Mesodermal cell (in vitro differentiated cells): ENCODE measurements at regions not wholly inside any gene's neighbourhood (a gene's known extent, or its start where the extent isn't known, plus 50 kb on each side); places are given as distances from the start of the nearest gene placed in this dataset.

ENCODE experiments used
- H3K27ac ChIP-seq: 2 replicates; pipeline ENCODE4 v1.7.0; 2013; ENCODE audit warnings: mild to moderate bottlenecking, low read depth, low read length, moderate library complexity; ENCODE audit not compliant: severe bottlenecking
- H3K36me3 ChIP-seq: 2 replicates; pipeline ENCODE4 v1.7.1; 2013; ENCODE audit warnings: mild to moderate bottlenecking, low read length, moderate library complexity; ENCODE audit not compliant: control insufficient read depth, insufficient read depth
- H3K4me1 ChIP-seq: one replicate; pipeline ENCODE4 v1.7.1; 2013; ENCODE audit warnings: mild to moderate bottlenecking, low read length; ENCODE audit not compliant: insufficient read depth, control insufficient read depth, poor library complexity, severe bottlenecking
- H3K4me3 ChIP-seq: 2 replicates; pipeline ENCODE4 v1.7.0; 2013; ENCODE audit warnings: low read length, control low read depth, mild to moderate bottlenecking; ENCODE audit not compliant: insufficient read depth, poor library complexity, severe bottlenecking; ENCODE audit errors: extremely low read depth
- H3K9me3 ChIP-seq: 2 replicates; pipeline ENCODE4 v1.7.1; 2013; ENCODE audit warnings: mild to moderate bottlenecking, low read length, moderate library complexity; ENCODE audit not compliant: control insufficient read depth
- WGBS, 2 experiments: methylation state at CpG; one replicate each; pipeline ENCODE4 v1.1.5; 2013; ENCODE audit warnings: missing lambda C conversion rate in 2 of 2; ENCODE audit not compliant: insufficient coverage in 2 of 2; 5-methylcytosine and 5-hydroxymethylcytosine counted together

GRCh38 chr16:85362443-85362842 is 250.2 kb upstream of the CIBAR2 start:
- Histone ChIP-seq H3K4me1 (peaks cover 35% of the 10 kb centered on the region), H3K36me3 (peaks cover 5% of the 10 kb centered on the region), H3K9me3 (peaks cover 7% of the 10 kb centered on the region), H3K4me3 (no peak overlapping the region), H3K27ac (no peak overlapping the region)
- WGBS, 2 experiments: 98 to 100% methylated on average over 3 to 5 of the region's 6 CpGs

DNA sequence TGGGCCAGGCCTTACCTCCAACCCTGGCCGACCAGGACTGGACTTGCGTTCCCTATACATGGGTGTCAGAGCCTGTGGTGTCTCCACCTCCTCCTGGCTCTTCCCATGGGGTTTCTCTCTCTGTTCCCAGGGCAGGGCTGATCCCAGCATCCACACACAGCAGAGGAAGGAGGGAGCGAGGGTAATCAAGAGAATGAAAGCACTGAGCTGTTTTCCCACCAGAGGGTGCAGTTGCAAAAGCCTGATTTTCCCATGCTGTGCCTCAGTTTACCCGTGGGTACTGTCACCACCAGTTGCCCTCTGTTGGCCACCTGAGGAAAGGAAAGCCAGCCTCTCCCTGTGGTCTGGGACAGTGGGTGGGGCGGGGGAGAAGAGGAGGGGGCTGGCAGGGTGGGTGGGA is 249.7 kb upstream of the GSE1 start:
- Histone ChIP-seq H3K9me3 (peaks cover 7% of the 10 kb centered on the region), H3K4me1 (peaks cover 35% of the 10 kb centered on the region), H3K36me3 (peaks cover 5% of the 10 kb centered on the region), H3K27ac (no peak overlapping the region), H3K4me3 (no peak overlapping the region)
- 87 to 93% methylated on average over 4 of the region's 5 CpGs for WGBS, 2 experiments

GRCh38 chr16:85363881-85364280 is 249.2 kb upstream of the GSE1 start:
- Histone ChIP-seq H3K4me3 (no peak overlapping the region), H3K36me3 (peaks cover 5% of the 10 kb centered on the region), H3K9me3 (peaks cover 7% of the 10 kb centered on the region), H3K4me1 (peaks cover 32% of the 10 kb centered on the region), H3K27ac (no peak overlapping the region)
- WGBS, 2 experiments: 86 to 88% methylated on average over 9 to 10 of the region's 10 CpGs

- WGBS, 2 experiments: 89 to 91% methylated on average over 14 to 21 of the region's 21 CpGs
- peaks cover 26% of the 10 kb centered on the region for H3K4me1 ChIP-seq
- H3K9me3 ChIP-seq: peaks cover 7% of the 10 kb centered on the region
- H3K27ac ChIP-seq: no peak overlapping the region
- no peak overlapping the region for H3K4me3 ChIP-seq
- H3K36me3 ChIP-seq: peaks cover 5% of the 10 kb centered on the region
Observed at GRCh38 chr16:85364323-85365040, 248.6 kb upstream of the GSE1 start.

DNA sequence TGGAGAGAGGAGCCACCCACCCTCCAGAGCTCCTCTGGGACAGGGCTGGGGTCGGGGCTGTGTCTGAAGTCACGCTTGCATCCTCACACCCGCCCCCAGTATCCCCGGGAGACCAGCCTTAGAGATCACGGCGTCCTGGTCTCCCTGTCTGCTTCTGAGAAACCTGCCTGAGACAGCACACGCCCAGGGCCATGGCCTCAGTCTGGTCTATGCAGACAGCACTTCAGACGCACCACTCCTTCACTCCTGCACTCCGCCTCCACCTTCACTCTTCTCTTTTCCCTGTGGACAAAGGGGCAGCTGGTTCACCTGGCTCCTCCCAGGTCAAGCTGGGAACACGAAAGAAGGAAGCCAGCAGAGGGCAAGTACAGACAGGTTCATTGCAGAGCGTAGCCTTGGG is 248.0 kb upstream of the GSE1 start:
- Histone ChIP-seq H3K36me3 (peaks cover 5% of the 10 kb centered on the region), H3K27ac (no peak overlapping the region), H3K9me3 (peaks cover 7% of the 10 kb centered on the region), H3K4me1 (peaks cover 29% of the 10 kb centered on the region), H3K4me3 (no peak overlapping the region)
- WGBS, 2 experiments: 78 to 89% methylated on average over 9 to 11 of the region's 11 CpGs

- Histone ChIP-seq H3K36me3 (peaks cover 5% of the 10 kb centered on the region), H3K4me3 (no peak overlapping the region), H3K9me3 (peaks cover 7% of the 10 kb centered on the region), H3K27ac (peak overlapping the region; percentile 88), H3K4me1 (peaks cover 36% of the 10 kb centered on the region)
- 28 to 33% methylated on average over 18 to 19 of the region's 22 CpGs for WGBS, 2 experiments
Observed at GRCh38 chr16:85366031-85366763, 246.9 kb upstream of the GSE1 start.

DNA sequence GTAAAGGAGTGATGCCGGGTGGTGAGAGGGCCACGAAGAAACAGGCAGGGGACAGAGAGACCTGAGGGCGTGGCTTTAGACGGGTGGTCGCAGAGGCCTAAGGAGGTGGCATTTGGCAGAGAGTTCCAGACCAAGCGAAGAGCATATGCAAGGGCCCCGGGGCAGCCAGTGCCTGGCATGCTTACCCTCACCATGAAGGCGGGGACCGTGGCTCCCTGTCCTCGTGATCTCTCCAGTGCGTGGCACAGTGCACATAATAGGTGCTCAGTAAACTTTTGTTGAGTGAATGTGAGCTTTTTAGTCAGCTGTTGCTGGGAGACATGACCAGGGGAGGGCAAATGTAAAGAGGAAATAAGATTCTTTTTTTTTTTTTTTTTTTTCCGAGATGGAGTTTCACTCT is 245.6 kb upstream of the GSE1 start:
- H3K4me3 ChIP-seq: no peak overlapping the region
- WGBS, 2 experiments: 96 to 97% methylated on average over 9 to 11 of the region's 12 CpGs
- no peak overlapping the region for H3K27ac ChIP-seq
- peaks cover 7% of the 10 kb centered on the region for H3K9me3 ChIP-seq
- H3K4me1 ChIP-seq: peaks cover 39% of the 10 kb centered on the region
- H3K36me3 ChIP-seq: peaks cover 5% of the 10 kb centered on the region

GRCh38 chr16:85369060-85369459 is 244.1 kb upstream of the GSE1 start:
- Histone ChIP-seq H3K27ac (no peak overlapping the region), H3K4me1 (peaks cover 39% of the 10 kb centered on the region), H3K9me3 (peaks cover 3% of the 10 kb centered on the region), H3K4me3 (no peak overlapping the region), H3K36me3 (no peaks in the 10 kb centered on the region)
- 89 to 96% methylated on average over 6 of the region's 7 CpGs for WGBS, 2 experiments

- Histone ChIP-seq H3K4me1 (peaks cover 39% of the 10 kb centered on the region), H3K36me3 (no peaks in the 10 kb centered on the region), H3K4me3 (no peak overlapping the region), H3K9me3 (no peaks in the 10 kb centered on the region), H3K27ac (no peak overlapping the region)
- 54 to 62% methylated on average over 19 to 20 of the region's 20 CpGs for WGBS, 2 experiments
Observed at GRCh38 chr16:85369741-85370528, 243.2 kb upstream of the GSE1 start.

DNA sequence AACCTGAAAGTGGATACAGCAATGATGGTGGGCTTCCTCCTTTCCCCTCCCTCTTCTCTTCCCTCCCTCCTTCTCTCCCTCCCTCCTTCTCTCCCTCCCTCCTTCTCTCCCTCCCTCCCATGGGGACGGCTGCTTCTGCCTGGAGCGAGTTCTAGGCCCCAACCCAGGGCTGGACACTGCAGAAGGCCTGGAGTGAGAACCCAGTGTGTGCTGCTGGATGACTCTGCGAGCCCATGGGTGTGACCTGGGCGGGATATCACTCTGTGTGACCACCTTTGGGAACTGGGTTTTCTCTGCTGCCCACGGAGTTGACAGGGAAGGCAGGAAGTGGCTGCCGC is 242.6 kb upstream of the GSE1 start:
- Histone ChIP-seq H3K4me3 (no peak overlapping the region), H3K9me3 (no peaks in the 10 kb centered on the region), H3K36me3 (no peaks in the 10 kb centered on the region), H3K27ac (peak overlapping the region; percentile 29), H3K4me1 (peaks cover 36% of the 10 kb centered on the region)
- WGBS, 2 experiments: 70 to 94% methylated on average over 4 to 5 of the region's 6 CpGs
